IPS-15b (cell line): ENCODE measurements at regions not wholly inside any gene's neighbourhood (a gene's known extent, or its start where the extent isn't known, plus 50 kb on each side); places are given as distances from the start of the nearest gene placed in this dataset.
"Not testable (repeated sequence)": the region's sequence is repeated elsewhere in the genome, so short reads cannot be mapped to it uniquely, and the experiment has no call there.

Source experiments
- H3K27me3 ChIP-seq: one replicate; pipeline ENCODE4 v1.6.1; 2013; ENCODE audit warnings: low read length; ENCODE audit not compliant: control insufficient read depth, insufficient read depth
- H3K36me3 ChIP-seq: one replicate; pipeline ENCODE4 v1.6.1; 2013; ENCODE audit warnings: low read length; ENCODE audit not compliant: control insufficient read depth, insufficient read depth
- H3K4me1 ChIP-seq: one replicate; pipeline ENCODE4 v1.6.1; 2013; ENCODE audit warnings: mild to moderate bottlenecking, low read length; ENCODE audit not compliant: control insufficient read depth, insufficient read depth
- H3K4me3 ChIP-seq: one replicate; pipeline ENCODE4 v1.5.1; 2013; ENCODE audit warnings: low read depth, low read length
- H3K9ac ChIP-seq: one replicate; pipeline ENCODE4 v1.6.1; 2013; ENCODE audit warnings: low read depth, mild to moderate bottlenecking, low read length
- H3K9me3 ChIP-seq: one replicate; pipeline ENCODE4 v1.6.1; 2013; ENCODE audit warnings: mild to moderate bottlenecking, low read length; ENCODE audit not compliant: control insufficient read depth, insufficient read depth

DNA sequence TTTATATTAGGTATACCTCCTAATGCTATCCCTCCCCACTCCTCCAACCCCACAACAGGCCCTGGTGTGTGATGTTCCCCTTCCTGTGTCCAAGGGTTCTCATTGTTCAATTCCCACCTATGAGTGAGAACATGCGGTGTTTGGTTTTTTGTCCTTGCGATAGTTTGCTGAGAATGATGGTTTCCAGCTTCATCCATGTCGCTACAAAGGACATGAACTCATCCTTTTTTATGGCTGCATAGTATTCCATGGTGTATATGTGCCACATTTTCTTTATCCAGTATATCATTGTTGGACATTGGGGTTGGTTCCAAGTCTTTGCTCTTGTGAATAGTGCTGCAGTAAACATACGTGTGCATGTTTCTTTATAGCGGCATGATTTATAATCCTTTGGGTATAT, 345.1 kb upstream of the FANCL start:
- H3K9ac ChIP-seq, H3K27me3 ChIP-seq, H3K36me3 ChIP-seq, H3K9me3 ChIP-seq, H3K4me3 ChIP-seq, H3K4me1 ChIP-seq: not testable (repeated sequence)

DNA sequence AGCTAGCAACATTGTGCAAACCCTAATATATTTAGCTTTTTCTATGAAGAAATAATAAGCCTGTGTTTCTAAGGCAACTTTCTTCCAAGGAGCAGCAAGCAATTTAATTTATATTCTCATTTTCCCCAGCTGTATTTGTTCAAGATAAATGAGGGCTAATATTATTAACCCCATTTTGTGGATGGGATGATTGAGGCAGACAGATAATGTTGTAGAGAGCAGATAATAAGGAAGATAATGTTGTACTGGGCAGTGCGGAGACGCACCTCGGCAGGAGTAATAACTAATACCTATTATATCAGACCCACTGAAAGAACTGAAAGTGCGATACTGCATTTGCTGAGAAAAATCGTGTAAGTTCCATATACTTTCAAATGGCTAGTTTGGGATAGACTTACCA, 344.1 kb upstream of the FANCL start:
- Histone ChIP-seq H3K9me3 (no peaks in the 10 kb centered on the region), H3K9ac (no peak overlapping the region), H3K4me3 (no peak overlapping the region), H3K4me1 (no peaks in the 10 kb centered on the region), H3K36me3 (no peaks in the 10 kb centered on the region), H3K27me3 (no peaks in the 10 kb centered on the region)

DNA sequence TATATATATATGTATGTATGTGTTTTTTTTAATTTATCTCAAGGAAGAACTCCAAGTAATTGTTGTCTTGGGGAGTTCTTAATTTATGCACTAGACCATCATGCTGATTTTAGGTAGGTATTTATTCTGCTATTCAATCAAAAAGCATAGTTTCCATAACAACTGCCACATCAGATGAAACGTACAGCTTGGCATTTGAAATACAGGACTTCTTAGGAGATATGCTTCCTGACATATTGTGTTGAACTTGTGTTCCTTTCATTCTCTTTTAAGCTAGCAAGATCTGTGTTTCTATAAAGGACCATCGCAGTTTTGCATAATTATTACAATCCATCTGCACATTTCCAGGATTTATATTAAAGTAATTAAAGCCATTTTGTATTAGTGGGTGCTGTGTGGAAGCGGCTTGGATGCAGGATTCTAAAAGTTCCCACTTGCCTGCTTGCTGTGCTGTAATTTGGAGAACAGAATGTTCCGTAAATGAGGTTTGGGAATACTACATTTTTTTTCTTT, 343.5 kb upstream of the FANCL start:
- H3K4me3 ChIP-seq: no peak overlapping the region

DNA sequence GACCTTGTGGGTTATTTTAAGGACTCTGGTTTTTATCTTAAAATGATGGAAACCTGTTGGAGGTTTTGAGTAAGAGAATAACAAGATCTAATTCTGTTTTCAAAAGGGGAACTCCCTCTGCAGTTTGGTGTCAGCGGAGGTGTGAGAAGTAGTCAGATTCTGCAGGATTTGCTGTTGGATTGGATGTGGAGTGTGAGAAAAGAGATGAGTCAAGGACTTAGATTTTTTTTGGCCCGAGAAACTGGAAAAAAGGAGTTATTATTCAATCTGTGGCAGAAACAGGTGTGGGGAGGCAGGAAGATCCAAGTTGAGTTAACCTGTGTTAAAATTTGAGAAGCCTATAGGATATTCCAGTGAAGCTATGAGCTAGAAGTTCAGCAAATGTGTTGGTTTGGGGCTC, 337.2 kb upstream of the FANCL start:
- no peaks in the 10 kb centered on the region for H3K4me1 ChIP-seq
- H3K4me3 ChIP-seq: no peak overlapping the region
- H3K9me3 ChIP-seq: no peaks in the 10 kb centered on the region
- no peaks in the 10 kb centered on the region for H3K27me3 ChIP-seq
- no peak overlapping the region for H3K9ac ChIP-seq
- no peaks in the 10 kb centered on the region for H3K36me3 ChIP-seq

More for the DNA sequence above, 343.5 kb upstream of the FANCL start:
- no peak overlapping the region for H3K9ac ChIP-seq
- no peaks in the 10 kb centered on the region for H3K27me3 ChIP-seq
- H3K4me1 ChIP-seq: no peaks in the 10 kb centered on the region
- H3K36me3 ChIP-seq: no peaks in the 10 kb centered on the region
- H3K9me3 ChIP-seq: no peaks in the 10 kb centered on the region

DNA sequence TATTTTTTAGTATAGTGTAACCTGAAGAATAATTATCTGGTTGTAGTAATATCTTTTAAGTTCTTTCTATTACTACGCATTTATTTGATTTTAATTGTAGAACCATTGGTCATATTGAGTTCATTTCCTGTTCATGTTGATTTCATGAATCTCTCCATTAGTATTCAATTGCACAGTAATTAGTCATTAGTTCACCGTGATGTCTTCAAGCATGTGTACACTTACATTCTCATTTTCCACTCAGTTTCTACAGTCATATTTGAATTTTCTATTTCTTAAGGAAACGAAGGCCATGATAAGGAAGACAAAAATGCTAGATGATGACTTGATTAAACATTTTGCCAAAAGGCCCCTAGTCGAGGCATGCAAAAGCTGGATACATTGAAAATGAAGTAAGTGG, 333.7 kb upstream of the FANCL start:
- Histone ChIP-seq H3K36me3 (no peaks in the 10 kb centered on the region), H3K9me3 (no peaks in the 10 kb centered on the region), H3K9ac (no peak overlapping the region), H3K4me1 (peaks cover 4% of the 10 kb centered on the region), H3K4me3 (no peak overlapping the region), H3K27me3 (no peaks in the 10 kb centered on the region)

DNA sequence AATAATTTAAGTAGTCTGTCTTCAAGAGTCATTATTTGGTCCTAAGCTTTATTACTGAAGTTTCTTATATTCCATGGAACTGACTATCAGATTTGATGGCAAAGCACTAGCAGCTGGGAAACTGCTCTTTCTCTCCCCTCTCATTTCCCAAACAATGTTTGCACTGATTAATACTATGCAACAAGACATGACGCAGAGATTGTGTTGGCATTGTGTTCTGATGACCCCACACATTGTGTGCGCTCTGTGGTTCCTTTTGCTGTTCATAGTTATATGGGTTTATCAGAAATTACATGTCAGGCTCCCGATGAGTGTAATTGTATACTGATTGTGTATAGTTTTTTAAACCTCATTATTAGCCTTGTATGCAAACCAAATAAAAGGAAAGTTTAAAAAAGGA, 331.6 kb upstream of the FANCL start:
- Histone ChIP-seq H3K9me3 (no peaks in the 10 kb centered on the region), H3K27me3 (no peaks in the 10 kb centered on the region), H3K4me3 (no peak overlapping the region), H3K4me1 (peaks cover 12% of the 10 kb centered on the region), H3K9ac (no peak overlapping the region), H3K36me3 (no peaks in the 10 kb centered on the region)

DNA sequence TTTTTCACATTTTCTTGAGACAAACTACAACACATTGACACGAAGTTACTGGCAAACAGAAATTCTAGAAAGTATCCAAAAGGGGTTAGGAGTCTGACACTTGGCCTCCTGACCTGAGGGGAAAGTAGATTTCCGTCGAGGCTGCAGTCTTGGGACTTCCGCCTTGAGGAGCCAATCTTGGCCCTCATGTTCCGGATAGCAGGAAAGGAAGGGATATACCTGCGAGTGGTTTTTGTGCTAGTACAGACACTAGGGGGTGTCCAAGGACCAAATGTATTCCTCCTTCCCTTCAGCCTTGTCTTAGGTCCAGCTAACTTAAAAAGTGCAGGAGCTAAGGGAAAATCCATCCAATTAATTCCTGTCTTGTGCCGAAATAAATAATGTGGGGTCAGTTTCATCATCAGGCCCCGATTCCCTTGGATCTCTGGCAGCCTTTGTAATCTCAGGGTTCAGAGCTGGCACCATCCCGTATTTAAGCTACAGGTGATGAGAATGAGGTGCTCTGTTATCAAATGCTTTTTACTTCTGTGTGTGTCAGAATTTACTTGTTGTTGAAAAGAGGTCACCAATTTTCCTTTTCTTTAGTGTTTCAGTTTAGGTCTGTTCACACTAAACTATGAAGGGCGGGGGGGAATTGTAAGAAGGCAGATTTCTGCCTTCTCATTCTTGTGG, 330.2 kb upstream of the FANCL start:
- Histone ChIP-seq H3K9me3 (no peaks in the 10 kb centered on the region), H3K36me3 (no peaks in the 10 kb centered on the region), H3K9ac (no peak overlapping the region), H3K27me3 (no peaks in the 10 kb centered on the region), H3K4me3 (no peak overlapping the region), H3K4me1 (peaks cover 12% of the 10 kb centered on the region)

DNA sequence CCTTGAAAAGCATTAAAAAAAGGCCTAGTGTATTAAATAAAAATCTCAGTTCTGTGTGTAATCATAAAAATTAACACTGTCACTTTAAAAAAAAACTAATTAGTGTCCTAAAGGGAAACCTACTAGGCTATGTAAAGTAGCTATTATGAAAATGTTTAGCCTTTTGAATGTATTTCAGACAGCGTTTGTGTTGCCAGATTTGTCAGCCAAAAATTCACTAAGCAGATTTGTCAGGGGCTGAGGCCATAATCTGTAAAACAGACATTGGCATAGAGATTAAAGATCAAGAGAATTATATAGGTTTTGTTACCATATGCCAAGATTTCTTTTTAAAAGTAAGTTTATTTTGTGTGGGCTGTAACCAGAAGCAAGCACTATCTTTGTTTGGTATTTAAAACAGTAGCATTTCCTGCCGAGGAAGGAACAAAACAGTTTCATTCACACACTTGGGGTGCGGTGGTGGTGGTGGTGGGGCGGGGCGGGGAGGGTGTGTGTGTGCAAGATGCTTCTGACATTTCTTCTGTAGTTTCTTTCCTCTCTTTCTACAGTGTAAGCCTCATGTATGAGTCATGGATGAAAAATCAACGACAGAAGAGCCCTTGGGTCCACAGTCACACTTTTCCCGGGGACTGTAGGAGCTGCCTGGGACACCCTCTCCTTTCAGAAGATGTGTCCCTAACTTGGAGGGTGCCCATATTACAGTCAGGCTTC, 328.5 kb upstream of the FANCL start:
- Histone ChIP-seq H3K4me1 (peaks cover 12% of the 10 kb centered on the region), H3K9me3 (no peaks in the 10 kb centered on the region), H3K27me3 (no peaks in the 10 kb centered on the region), H3K9ac (no peak overlapping the region), H3K4me3 (no peak overlapping the region), H3K36me3 (no peaks in the 10 kb centered on the region)

DNA sequence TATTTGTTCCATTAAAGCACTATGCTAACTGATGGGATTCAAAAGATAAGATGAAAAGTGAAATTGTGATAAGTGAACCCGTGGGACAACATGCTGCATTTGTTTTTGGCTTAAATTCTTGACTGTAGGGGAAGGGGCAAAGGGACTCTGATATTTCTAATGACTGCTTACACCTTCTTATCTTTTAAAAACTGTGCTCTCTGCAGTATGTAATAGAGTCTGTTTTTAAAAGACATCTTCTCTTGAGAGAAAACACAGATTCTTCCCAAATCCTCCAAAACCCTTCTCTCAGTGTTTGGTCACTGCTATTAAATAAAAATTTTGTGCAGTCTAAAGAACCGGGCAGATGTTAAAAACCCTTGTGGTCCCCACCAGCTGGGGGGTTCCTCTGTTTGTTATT, 327.8 kb upstream of the FANCL start:
- peaks cover 12% of the 10 kb centered on the region for H3K4me1 ChIP-seq
- H3K9me3 ChIP-seq: no peaks in the 10 kb centered on the region
- no peak overlapping the region for H3K4me3 ChIP-seq
- no peaks in the 10 kb centered on the region for H3K27me3 ChIP-seq
- no peaks in the 10 kb centered on the region for H3K36me3 ChIP-seq
- H3K9ac ChIP-seq: no peak overlapping the region

DNA sequence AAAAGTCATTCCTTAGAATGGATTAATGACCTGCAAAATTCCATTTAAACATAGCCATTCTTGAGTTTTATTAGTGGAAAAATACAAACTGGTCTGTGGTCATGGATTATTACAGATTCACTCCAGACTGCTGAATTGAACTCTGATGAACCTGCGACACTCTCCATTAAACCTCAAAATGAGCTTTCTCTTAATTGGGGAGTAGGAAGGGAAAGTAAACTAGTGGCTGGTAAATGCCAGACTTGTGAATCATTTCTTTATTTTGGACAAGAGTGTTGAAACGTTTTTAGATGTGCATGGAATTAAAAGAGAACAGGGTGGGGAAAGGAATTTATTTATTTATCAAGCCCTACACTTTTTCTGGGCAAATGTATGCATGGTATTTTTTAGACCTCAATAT, 321.2 kb upstream of the FANCL start:
- H3K27me3 ChIP-seq: no peaks in the 10 kb centered on the region
- H3K9me3 ChIP-seq: no peaks in the 10 kb centered on the region
- no peak overlapping the region for H3K9ac ChIP-seq
- no peak overlapping the region for H3K4me3 ChIP-seq
- H3K4me1 ChIP-seq: peaks cover 10% of the 10 kb centered on the region
- no peaks in the 10 kb centered on the region for H3K36me3 ChIP-seq

DNA sequence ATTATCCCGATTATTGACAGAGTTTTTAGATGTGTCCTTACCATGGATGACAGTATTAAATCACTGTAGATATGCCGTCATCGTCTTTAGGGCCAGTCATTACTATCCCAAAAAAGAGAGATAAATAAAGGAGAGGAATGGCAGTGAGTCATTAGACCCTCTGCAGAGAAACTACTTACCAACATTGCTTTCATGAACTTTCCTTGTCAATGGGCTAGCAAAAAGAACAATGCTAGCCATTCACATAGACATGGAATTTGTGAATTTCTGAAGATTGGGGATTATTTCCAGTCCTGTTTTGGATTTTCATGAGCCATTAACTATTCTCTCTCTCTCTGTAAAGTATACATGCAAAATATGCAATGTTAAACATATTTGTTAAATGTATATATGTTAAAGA, 319.4 kb upstream of the FANCL start:
- H3K9me3 ChIP-seq: no peaks in the 10 kb centered on the region
- no peak overlapping the region for H3K9ac ChIP-seq
- H3K4me3 ChIP-seq: no peak overlapping the region
- H3K36me3 ChIP-seq: no peaks in the 10 kb centered on the region
- no peaks in the 10 kb centered on the region for H3K27me3 ChIP-seq
- peaks cover 10% of the 10 kb centered on the region for H3K4me1 ChIP-seq

DNA sequence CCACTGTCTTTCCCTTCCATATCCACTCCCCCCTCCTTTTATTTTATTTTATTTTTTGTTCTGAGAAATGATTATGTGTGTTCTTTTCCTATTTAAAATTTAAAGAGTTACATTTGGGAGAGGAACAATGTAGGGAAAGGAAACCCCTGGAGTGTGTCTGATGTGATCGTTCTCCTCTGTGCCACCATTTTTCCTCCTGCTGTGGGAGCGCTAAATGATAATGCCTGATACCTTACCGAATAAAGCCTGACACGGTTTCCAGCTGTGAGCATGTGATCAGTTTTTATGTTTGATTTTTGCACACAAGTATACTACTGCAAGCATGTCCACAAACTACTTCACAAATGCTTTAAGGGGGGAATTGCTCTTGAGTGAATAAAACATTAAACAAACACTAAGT, 317.8 kb upstream of the FANCL start:
- H3K9me3 ChIP-seq: no peaks in the 10 kb centered on the region
- no peaks in the 10 kb centered on the region for H3K36me3 ChIP-seq
- H3K9ac ChIP-seq: no peak overlapping the region
- no peaks in the 10 kb centered on the region for H3K27me3 ChIP-seq
- H3K4me1 ChIP-seq: peaks cover 10% of the 10 kb centered on the region
- no peak overlapping the region for H3K4me3 ChIP-seq
